NCI-H1105 treated with DMSO at 0.1 percent for 48 hours (cell line): ENCODE measurements at regions not wholly inside any gene's neighbourhood (a gene's known extent, or its start where the extent isn't known, plus 50 kb on each side); places are given as distances from the start of the nearest gene placed in this dataset.

Source experiments
- DNase-seq: peaks from one replicate; lab custom pipeline; 2025; lab: John Stamatoyannopoulos, UW

DNA sequence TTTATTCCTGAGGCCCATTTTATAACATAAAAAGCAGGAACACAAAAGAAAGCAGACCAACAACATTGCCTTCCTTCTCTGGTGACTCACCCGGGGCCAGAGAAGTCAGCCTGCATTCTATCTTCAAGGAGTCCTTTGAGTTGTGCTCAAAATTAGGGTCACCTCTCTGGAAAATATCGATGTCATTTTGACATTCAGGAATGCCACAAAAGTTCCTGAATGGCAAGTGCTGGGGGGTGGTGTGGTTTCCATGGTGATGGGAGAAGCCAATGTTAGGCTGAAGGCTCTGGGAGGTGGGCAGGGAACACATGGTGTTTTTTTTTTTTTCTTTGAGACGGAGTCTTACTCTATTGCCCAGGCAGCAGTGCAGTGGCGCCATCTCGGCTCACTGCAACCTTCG, 159.6 kb downstream of the HAPSTR1 start:
- no peak for DNase-seq

DNA sequence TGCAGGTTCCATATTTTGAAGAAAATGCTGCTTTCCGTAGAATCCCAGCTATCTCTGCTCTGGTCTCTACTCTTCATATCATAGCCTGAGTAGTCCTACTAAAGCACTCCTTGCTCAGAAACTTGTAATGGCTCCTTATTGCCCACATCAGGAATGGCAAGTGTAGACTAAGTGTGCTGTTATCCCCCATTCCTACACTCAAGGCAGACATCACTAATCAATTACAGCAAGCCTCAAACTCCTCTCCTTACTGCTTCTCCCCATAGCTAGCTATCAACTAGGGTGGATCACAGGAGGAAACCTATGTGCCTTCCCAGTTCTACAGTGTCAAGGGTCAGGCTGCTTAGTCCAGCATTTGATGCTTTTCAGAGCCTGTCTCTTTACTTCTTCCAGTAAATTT, 163.4 kb downstream of the HAPSTR1 start:
- DNase-seq, result no peak

DNA sequence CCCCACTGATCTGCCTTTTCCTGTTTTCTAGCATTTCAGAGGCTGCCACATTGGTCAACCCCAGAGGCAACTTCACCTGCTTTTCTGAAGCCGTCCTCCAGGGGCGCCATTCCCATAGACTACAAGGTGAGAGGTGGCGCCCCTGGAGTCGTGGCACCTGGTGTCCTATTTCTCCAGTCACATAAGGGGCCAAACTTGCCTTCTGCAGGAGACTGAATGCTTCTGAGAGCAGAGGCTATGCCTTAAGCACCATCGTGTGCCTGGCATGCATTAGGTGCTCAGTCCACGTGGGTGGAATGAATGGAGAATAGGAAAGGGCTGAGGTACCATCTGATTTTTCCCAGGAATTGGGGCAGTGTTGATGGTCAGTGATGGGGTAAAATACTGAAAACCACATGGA, 164.8 kb downstream of the HAPSTR1 start:
- DNase-seq, result no peak

DNA sequence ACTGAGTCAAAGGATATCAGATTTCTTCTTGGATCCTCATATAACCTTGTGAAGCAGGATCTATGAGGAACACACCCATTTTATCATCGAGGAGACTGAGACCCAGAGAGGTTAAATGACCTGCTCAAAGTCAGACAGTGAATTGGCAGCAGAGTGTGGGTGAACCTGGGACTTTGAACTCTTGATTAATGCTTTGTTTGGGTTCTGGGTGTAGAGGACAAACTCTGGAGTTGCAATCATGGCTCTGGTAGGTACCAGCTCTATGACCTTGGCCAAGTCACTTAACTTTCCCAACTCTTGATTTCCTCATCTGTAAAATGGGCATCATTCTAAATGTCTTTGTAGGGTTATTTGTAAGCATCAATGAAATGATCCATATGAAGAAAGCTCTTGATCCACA, 166.4 kb downstream of the HAPSTR1 start:
- no peak for DNase-seq

DNA sequence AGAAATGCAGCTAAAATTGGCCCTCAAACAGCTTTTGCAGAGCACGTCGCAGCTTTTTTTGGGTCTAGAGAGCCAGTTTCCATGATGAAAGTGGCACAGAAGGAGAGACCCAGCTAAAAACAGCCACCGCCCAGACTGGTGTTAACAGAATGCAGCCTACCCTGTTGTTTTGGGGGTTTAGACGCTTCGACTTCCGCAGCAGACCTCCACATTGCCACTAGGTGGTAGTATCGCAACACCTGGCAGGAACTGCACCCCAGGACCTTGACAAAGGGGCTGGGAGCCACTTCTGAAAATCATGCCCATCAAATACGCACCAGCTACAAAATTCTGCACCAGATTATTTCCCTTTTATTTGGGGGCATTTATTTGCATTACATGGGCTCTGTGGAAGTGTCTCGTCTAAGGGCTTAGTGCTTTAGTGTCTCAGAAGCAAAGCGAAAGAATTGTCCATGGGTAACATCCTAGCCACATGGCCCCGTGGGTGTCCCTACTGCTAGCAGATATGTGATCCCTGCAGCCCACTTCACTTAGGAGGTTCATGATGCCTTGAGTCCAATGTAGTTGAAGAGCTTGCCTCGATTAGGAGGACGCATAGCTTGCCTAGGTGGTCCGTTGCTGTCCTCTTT, 167.1 kb downstream of the HAPSTR1 start:
- DNase-seq, result no peak

DNA sequence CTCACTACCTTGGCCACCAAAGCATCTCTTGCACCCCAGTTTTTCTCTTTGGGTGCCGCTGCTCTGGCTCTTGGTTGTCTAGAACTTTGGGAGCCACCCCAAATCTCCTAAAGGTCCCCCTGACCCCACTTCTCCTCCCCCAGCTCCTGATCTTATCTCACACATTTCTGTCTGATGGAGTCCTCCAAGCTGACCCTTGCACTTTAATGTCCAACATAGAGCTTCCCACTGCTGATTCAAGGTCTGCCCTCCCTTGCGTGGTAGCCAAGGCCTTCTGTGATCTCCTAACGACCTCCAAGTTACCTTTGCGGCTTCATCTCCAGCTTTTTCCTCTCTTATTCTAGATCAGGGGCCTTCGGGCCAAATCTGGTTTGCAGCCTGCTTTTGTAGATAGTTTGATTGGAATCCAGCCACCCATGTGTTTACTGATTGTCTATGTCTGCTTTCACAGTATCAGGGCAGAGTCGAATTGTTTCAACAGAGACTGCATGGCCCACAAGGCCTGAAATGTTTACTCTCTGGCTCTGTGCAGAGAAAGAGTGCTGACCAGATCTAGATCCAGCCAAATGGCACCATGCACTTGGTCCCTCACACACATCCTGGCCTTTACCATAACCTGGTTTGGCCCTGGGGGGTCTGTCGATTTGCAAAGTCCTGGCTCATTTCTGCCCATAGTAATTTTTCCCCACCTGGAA, 168.6 kb downstream of the HAPSTR1 start:
- no peak for DNase-seq

DNA sequence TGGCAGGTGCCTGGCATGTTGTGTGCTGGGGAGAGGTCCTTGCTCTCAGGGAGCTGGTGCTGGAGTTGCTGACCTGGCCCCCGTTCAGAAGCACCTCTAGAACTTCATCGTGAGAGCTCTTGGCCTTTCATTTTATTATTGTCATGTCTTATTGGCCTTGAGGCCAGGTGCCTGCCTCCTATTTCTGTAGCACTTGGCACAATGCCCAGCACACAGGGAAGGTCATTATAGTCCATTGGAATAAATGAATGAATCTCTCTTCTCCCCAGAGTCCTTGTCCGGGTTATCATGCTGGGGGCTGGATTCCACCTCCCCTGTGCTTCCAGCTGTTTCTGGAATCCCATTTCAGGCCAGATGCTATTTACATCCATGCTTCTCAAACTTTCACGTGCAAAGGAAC, 169.2 kb downstream of the HAPSTR1 start:
- peak; percentile 58 for DNase-seq

DNA sequence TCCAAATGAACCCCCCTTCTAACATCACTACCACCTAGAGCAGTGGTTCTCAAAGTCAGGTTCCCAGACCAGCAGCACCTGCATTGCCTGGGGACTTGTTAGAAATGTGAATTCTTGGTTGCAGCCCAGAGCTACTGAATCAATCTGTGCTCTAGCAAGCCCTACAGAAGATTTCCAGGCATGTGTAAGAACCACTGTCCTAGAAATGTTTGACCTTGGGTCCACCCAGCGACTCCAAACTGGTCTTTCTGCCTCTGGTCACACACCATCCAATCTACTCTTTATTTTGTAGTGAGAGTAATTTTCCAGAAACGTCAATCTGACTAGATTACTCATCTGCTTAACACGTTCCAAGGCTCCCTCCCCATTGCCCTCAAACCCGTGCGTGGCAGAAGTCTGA, 169.9 kb downstream of the HAPSTR1 start:
- no peak for DNase-seq

DNA sequence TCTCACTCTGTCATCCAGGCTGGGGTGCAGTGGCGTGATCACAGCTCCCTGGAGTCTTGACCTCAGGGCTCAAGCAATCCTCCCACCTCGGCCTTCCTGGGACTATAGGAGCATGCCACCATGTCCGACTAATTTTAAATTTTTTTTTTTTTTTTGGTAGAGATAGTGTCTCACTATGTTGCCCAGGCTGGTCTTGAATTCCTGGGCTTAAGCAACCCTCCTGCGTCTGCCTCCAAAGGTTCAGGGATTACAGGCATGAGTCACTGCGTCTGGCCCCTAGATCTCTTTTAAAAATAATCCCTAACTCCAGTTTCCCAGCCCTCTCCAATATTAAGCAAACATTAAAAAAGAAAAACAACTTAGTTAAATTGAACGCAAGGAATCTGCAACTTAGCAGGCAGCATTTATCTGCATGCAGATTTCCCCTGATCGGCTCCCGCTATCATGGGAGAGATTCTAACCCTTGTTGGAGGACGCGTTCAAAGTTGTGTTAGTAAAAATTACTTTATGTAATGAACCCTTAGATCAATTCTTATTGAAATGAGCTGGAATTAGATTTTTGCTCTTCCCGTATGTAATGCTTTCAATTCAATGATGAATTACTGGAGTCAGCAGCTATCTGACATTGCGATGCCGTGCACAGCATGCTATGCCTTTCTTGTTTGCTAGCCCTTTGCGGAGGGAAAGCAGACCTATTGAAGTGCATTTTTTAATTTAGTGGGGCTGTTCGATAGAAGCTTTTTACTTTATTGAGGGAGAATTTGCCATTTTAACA, 171.7 kb downstream of the HAPSTR1 start:
- DNase-seq, result no peak

DNA sequence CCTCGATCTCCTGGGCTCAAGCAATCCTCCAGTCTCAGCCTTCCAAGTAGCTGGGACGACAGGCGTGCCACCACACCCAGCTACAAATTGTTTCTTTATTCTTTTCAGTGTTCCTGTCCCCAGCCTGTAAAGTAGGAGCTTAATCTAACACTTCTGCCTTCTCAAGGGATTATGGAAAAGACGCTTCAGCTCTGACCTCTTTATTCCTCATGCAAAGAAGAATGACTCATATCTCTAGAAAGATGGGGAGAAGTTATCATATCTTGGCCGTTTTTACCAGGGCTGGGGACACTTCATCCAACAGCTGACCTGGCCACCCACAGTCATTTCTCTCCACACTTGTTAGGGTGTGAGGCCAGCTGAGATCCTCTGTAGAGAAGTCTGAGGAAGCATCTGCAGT, 172.6 kb downstream of the HAPSTR1 start:
- DNase-seq, result no peak

DNA sequence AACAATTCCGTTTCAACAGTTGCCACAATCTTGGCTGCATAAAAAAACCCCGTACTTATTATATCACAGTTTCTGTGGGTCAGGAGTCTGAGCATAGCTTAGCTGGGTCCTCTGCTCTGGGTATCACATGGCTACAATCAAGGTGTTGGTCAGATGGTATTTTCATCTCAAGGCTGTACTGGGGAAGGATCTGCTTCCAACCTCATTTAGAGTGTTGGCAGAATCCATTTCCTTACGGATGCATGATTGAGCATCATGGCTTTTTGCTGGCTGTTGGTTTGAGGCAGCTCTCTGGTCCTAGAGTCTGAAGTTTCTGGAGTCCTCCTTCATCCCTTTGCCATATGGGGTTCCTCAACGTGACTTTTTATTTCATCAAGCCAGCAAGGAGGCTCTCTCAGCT, 177.0 kb downstream of the HAPSTR1 start:
- no peak for DNase-seq

DNA sequence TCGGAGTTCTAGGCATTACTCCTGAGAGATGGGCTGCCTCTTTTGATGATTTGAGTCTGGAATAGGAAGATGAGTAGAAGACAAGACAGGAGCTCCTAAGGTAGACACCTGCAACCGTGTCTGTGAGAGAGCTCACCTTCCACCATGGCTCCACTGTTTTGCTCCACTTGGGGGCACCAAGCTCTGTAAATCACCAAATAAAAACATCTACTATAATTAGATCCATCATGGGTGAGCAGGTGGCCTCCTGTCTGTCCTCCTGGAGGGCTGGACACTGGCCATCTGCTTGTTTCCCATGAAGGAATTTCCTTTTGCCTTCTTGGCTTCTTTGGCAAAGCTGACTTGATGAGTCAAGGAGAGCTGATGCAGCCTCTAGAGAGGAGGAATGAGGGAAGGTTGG, 179.0 kb downstream of the HAPSTR1 start:
- DNase-seq, result no peak

DNA sequence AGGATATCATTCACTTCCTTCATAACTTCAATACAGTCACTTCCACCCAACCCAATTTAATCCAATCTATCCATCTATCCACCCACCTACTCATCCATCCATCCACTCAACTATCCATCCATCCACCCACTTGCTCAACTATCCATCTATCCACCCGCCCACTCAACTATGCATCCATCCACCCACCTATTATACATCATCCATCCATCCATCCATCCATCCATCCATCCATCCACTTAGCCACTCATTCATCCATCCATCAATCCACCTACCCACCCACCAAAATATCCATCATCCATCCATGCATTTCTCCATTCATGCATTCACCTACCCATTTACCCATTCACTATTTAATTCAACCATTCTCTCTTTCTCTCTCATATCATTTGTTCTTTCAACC, 179.5 kb downstream of the HAPSTR1 start:
- DNase-seq, result no peak

DNA sequence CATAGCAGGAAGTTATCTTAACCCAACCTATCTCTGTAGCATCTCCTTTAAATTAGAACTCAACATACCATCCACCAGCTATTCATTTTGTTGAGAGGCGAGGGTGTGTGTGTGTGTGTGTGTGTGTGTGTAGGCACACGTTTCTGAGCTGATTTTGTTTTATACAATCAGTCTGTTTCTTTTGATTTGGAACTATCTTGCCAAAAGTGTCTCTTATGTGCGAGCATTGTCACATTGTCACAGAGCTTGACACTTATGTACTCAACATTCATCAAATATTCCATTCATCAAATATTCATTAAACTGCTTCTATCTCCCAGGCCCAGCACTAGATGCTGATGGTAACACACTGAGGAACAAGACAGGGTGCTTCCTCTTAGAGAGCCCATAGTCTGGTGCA, 180.4 kb downstream of the HAPSTR1 start:
- no peak for DNase-seq

DNA sequence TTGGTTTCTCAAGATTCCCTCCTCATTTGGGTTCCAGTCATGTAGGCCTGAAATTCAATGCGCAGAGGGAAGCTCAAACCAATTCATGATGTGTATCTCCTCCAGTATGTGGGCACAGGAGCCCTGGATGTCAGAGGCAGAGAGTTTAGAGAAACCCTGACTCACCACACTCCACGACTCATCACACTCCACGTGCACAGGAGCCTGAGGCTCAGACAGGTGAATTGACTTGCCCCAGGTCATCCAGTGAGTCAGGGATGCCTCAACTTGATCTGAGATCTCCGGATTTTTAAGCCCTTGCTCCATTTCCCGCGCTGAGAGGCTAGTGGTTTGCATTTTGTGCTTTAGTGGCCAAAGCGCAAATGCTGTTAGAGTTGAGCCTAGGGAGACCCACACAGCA, 183.9 kb downstream of the HAPSTR1 start:
- no peak for DNase-seq

DNA sequence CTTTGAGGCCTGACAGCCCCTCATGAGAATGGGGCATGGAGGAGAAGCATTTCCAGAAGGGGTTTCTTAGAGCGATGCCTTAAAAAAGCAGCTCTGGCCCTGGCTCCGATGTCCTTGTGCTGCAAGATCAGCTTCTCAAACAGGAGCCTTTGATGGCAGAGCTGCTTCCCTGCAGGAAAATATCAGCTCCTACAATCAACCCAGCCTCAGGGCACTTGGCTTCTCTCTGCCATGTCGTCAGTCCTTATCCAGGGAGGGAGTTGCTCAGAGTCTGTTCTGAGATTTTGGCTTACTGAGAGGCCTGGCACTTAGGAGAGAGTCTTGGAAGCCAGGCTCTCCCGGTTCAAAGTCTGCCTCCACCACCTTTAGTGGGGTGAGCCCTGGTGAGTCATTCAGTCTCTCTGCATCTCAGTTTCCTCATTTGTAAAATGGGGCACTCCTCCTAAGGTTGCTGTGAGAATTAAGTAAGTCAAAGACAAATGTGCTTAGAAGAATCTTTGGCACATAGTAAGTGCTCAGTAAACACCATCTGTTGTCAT, 184.4 kb downstream of the HAPSTR1 start:
- no peak for DNase-seq

DNA sequence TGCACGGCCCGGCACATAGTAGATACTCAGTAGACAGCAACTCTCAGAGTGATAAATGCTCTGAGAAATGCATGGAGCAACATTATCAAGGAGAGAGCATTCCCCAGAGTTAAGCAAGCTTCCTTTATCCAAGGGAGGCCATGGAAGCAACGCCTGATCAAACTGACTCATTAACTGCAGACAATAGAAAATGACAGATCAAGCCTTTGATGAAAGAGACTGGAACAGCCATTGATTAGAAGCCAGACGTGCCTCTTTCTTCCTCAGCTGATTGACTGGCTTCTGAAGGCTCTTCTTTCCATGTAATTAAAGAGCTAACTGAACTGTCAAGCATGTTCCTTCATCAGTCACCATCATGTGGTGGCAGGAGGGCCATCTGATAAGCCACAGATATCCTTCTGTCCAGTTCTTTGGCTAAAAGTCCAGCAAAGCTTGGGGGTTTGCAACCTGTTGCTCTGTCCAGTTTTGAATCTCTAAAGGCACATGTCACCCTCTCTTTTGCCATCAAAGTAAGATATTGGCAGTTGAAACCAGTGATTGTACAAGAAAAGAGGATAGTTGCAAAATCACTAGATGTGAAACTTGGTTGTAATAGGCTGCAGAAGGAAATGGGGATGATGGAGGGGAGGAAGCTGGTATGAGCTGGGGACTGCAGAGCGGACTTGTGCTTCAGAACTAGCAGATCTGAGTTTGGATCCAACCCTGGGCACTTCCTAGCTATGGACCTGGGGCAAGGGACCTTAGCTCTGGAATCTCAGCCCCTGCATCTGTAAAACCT, 188.0 kb downstream of the HAPSTR1 start:
- no peak for DNase-seq

DNA sequence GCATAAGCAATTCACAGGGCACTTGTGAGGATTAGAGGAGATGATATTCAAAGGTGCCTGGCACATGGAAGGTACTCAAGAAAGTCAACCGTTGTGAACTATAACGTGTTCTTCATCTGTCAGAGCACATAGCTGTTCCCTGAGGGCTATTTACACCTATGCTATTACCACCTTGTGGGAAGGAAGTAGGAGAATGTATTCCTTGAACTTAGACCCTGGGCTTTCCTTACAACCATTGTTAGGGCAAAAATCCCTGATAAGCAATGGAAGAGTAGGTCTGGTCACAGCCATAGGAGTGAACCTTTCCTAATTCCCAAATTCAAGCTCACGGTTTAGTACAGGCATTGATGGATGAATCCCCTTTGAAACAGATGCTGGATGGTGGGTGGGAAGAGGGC, 188.6 kb downstream of the HAPSTR1 start:
- DNase-seq, result no peak

DNA sequence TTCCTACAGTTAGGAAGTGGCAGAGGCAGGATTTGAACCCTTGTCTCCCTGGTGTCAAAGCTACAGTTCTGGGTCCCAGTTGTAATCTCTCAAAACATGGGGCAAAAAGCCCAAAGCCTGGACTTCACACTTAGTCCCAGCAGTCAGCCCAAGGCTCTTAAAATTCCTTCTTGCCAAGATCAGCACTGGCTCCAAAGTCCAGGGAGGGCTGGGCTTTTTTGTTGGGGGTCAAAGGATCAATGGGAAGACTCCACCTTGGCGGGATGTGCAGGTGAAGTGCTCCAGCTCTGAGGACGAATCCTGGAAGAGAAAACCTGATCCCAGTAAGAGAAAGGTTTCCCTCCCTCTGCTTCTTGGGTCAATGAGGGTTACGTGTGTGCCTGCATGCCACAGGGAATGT, 195.5 kb downstream of the HAPSTR1 start:
- no peak for DNase-seq

DNA sequence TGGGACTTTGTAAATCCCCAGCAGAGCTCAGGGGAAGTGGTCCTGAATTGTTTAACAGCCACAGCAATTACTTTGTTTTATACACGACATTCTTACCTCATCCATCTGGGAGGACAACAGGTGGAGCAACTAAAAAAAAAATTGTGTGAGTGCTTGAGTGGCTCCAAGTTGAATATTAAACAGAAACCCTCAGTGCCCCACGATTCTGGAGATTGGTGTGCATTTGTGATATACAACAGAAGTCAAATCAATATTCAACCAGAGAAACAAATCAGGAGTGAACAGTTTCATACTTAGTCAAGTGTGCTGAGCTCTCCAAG, 204.8 kb downstream of the HAPSTR1 start:
- no peak for DNase-seq

DNA sequence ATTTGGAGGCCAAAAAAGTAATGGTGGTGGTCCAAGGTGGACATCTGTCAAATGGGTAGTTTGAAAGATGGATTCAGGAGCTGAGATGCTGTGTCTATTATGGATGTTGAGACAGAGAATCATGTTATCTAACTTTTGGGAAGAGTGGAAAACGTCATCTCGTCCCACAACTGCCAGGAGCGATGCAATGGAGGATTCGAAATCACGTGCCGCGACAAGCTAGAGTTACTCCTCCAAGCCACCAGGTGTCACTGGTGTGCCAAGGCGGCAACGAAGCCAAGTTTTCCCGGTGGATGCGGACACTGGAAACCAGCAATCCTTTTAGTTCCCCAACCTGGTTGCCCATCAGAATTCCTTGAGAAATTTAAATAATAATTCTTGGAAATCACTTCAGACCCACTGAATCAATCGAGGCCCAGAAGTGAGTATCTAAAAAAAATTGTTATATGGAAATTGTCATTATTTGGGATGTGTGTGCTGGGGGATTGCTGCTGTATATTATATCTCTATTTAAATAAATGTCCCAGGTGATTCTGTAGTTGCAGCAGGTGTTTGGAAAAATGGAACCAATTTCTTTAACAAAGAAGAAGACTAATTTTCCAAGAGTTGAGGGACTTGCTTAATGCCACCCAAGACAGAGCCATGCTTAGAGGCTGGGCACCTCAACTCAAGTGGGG, 206.1 kb downstream of the HAPSTR1 start:
- no peak for DNase-seq

DNA sequence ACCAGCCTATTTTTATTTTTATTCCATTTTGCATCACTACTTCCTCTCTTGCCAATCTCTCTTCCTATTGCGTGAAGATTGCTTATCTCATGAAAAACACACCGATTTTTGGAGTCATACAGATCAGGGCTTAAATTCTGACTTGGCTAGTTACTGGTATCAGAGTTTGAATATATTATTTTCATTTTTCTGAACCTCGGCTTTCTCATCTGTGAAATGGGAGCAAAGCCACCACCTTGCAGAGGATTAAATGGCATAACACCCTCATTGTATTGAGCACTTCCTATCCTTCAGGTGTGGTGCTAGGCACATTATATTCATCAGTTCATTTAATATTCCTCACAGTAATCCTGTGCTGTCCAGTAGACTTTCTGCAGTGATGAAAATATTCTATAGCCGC, 208.8 kb downstream of the HAPSTR1 start:
- no peak for DNase-seq
